ENCODE measurements at regions not wholly inside any gene's neighbourhood (a gene's known extent, or its start where the extent isn't known, plus 50 kb on each side); places are given as distances from the start of the nearest gene placed in this dataset.

DNA sequence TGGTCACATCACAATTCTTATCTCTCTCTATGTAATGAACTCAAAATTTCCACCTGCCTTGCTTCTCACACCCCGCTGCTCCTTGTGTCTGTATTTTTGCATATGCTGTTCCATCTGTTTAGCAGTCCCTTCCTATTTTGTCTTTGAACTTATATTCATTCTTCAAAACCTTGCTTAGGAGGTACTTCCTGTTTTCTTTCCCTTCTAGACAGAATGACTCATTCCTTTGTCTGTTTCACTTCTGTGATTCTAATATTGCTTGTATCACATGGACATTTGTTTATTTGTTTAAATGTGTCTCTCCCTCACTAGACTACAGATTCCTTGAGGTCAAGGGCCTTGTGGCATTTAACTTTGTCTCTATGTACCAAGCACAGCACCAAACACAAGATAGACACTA, 424.2 kb downstream of the ETNK1 start:
- TF ChIP-seq, protein P1, sequence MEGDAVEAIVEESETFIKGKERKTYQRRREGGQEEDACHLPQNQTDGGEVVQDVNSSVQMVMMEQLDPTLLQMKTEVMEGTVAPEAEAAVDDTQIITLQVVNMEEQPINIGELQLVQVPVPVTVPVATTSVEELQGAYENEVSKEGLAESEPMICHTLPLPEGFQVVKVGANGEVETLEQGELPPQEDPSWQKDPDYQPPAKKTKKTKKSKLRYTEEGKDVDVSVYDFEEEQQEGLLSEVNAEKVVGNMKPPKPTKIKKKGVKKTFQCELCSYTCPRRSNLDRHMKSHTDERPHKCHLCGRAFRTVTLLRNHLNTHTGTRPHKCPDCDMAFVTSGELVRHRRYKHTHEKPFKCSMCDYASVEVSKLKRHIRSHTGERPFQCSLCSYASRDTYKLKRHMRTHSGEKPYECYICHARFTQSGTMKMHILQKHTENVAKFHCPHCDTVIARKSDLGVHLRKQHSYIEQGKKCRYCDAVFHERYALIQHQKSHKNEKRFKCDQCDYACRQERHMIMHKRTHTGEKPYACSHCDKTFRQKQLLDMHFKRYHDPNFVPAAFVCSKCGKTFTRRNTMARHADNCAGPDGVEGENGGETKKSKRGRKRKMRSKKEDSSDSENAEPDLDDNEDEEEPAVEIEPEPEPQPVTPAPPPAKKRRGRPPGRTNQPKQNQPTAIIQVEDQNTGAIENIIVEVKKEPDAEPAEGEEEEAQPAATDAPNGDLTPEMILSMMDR (IDR thresholded peaks at IDR 0.05; ENCODE audit: low read depth, low read length): no peak
- TF ChIP-seq EZH2phosphoT487 (IDR thresholded peaks at IDR 0.05; ENCODE audit: low read depth): no peak
